Effector CD8-positive, alpha-beta T cell (primary cell): ENCODE measurements at regions not wholly inside any gene's neighbourhood (a gene's known extent, or its start where the extent isn't known, plus 50 kb on each side); places are given as distances from the start of the nearest gene placed in this dataset.
"Not testable (repeated sequence)": the region's sequence is repeated elsewhere in the genome, so short reads cannot be mapped to it uniquely, and the experiment has no call there.

Experiments used
- DNase-seq: peaks from one replicate; lab custom pipeline; 2025; lab: John Stamatoyannopoulos, UW

GRCh38 chr18:28284132-28284531 is 107.2 kb upstream of the CDH2 start:
- DNase-seq = no peak

- DNase-seq = no peak
Observed at GRCh38 chr18:28281400-28281799, 104.5 kb upstream of the CDH2 start.

GRCh38 chr18:28269750-28270149 is 92.8 kb upstream of the CDH2 start:
- no peak for DNase-seq

- no peak for DNase-seq
Observed at GRCh38 chr18:28267878-28268625, 91.1 kb upstream of the CDH2 start.

- no peak for DNase-seq
Observed at GRCh38 chr18:28267276-28267675, 90.3 kb upstream of the CDH2 start.

- DNase-seq = no peak
Observed at GRCh38 chr18:28256166-28256565, 79.2 kb upstream of the CDH2 start.

GRCh38 chr18:28248653-28249052 is 71.7 kb upstream of the CDH2 start:
- no peak for DNase-seq

- not testable (repeated sequence) for DNase-seq
Observed at GRCh38 chr18:28240626-28241025, 63.7 kb upstream of the CDH2 start.

GRCh38 chr18:28236487-28236886 is 59.6 kb upstream of the CDH2 start:
- DNase-seq = no peak
